ENCODE measurements at regions not wholly inside any gene's neighbourhood (a gene's known extent, or its start where the extent isn't known, plus 50 kb on each side); places are given as distances from the start of the nearest gene placed in this dataset.

DNA sequence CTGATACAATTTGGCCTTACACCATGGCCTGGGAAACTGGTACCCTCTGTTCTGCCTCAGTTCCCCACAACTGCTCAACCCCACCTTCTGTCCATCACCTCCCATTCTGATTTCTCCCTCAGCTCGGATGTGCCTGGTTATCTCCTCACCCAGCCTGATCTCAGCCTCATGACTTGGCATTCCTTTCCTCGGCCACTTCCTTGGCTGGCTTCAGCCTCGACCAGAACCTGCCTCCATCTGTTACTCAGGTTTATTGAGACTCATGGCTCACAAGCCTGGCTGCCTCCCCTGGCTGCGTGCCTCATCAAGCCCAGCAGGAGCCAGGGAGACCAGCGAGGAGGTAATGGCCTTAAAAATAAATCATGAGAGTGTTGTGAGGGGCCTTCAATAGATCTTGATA is 356.2 kb upstream of the SPRED2 start:
- TF ChIP-seq, protein P1, sequence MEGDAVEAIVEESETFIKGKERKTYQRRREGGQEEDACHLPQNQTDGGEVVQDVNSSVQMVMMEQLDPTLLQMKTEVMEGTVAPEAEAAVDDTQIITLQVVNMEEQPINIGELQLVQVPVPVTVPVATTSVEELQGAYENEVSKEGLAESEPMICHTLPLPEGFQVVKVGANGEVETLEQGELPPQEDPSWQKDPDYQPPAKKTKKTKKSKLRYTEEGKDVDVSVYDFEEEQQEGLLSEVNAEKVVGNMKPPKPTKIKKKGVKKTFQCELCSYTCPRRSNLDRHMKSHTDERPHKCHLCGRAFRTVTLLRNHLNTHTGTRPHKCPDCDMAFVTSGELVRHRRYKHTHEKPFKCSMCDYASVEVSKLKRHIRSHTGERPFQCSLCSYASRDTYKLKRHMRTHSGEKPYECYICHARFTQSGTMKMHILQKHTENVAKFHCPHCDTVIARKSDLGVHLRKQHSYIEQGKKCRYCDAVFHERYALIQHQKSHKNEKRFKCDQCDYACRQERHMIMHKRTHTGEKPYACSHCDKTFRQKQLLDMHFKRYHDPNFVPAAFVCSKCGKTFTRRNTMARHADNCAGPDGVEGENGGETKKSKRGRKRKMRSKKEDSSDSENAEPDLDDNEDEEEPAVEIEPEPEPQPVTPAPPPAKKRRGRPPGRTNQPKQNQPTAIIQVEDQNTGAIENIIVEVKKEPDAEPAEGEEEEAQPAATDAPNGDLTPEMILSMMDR (IDR thresholded peaks at IDR 0.05; ENCODE audit: control extremely low read depth in 1 of 3, insufficient read depth in 1 of 3, low read depth in 1 of 3, low read length in 3 of 3): no peak
- TF ChIP-seq JUN (IDR thresholded peaks at IDR 0.05; ENCODE audit: low read depth, low read length) (no peak), GABPA (IDR thresholded peaks at IDR 0.05; ENCODE audit: borderline replicate concordance, insufficient read depth, low read length) (no peak), GTF2F1 (IDR thresholded peaks at IDR 0.05; ENCODE audit: borderline replicate concordance, low read depth, low read length) (no peak), BCL11A (IDR thresholded peaks at IDR 0.05; ENCODE audit: low read depth in 2 of 2, low read length in 2 of 2) (no peak), POLR2A (IDR thresholded peaks at IDR 0.05; ENCODE audit: control extremely low read depth in 1 of 2, low read depth in 2 of 2, low read length in 2 of 2) (no peak)
- TF ChIP-seq, protein P2, sequence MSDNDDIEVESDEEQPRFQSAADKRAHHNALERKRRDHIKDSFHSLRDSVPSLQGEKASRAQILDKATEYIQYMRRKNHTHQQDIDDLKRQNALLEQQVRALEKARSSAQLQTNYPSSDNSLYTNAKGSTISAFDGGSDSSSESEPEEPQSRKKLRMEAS (IDR thresholded peaks at IDR 0.05): no peak
